ENCODE measurements at regions not wholly inside any gene's neighbourhood (a gene's known extent, or its start where the extent isn't known, plus 50 kb on each side); places are given as distances from the start of the nearest gene placed in this dataset.

- in situ Hi-C loops (cut with MboI): no loop called here
- ChIA-PET CTCF (no interaction called here), RAD21 (ENCODE audit: unreplicated experiment) (no interaction called here), SMC1A (ENCODE audit: uncharacterized antibody, unreplicated experiment) (no interaction called here), POLR2A (no interaction called here)
- Histone ChIP-seq H4K20me1 (ENCODE audit: control insufficient read depth, insufficient read depth) (no peaks in the 10 kb centered on the region), H3K9me3 (replicated peaks; ENCODE audit: control insufficient read depth, insufficient read depth, low read length) (no peaks in the 10 kb centered on the region), H3K4me1 (ENCODE audit: control insufficient read depth, insufficient read depth, low read length) (no peaks in the 10 kb centered on the region), H3K27ac (ENCODE audit: control insufficient read depth, insufficient read depth) (no peak overlapping the region), H3K4me3 (no peak overlapping the region), H3K79me2 (ENCODE audit: control insufficient read depth, insufficient read depth, low read length) (no peaks in the 10 kb centered on the region), H3K27me3 (replicated peaks in 1 of 2; ENCODE audit: control insufficient read depth in 2 of 2, insufficient read depth in 2 of 2, low read length in 1 of 2) (0 out of 4 replicates have a peak, but pooled peaks cover 0 to 1% of the 10 kb centered on the region in 2 experiments), H3K36me3 (ENCODE audit: control insufficient read depth in 2 of 2, insufficient read depth in 2 of 2, low read length in 1 of 2) (no peaks in the 10 kb centered on the region), H2AFZ (ENCODE audit: control insufficient read depth, low read depth, low read length) (no peak overlapping the region), H3K9ac (ENCODE audit: control insufficient read depth, insufficient read depth, low read length) (no peak overlapping the region), H3K4me2 (ENCODE audit: control insufficient read depth, insufficient read depth) (no peak overlapping the region)
- ATAC-seq (no peak), FAIRE-seq (no peak), DNase-seq (ENCODE audit: low read depth, low spot score) (no peak)
- intact Hi-C loops (cut with micrococcal nuclease; ENCODE audit: unreplicated experiment): no loop called here
- BruUV-seq (replicated peaks): no TSS peak
- WGBS (ENCODE audit: insufficient coverage, insufficient replicate concordance, low lambda C conversion rate, missing lambda C conversion rate): 31% methylated on average over 13 of the region's 13 CpGs
- no peak for TF ChIP-seq SREBF1 (IDR thresholded peaks at IDR 0.05; ENCODE audit: low read length)
- no peak for TF ChIP-seq CHD4 (IDR thresholded peaks at IDR 0.05)
- no peak for TF ChIP-seq CHD2 (IDR thresholded peaks at IDR 0.05; ENCODE audit: borderline replicate concordance, low read depth, low read length)
- TF ChIP-seq ZNF384 (IDR thresholded peaks at IDR 0.05; ENCODE audit: borderline replicate concordance, low read depth, low read length): no peak
- TF ChIP-seq POLR2AphosphoS5 (IDR thresholded peaks at IDR 0.05; ENCODE audit: low read length): no peak
- no peak for TF ChIP-seq CBFB (IDR thresholded peaks at IDR 0.05; ENCODE audit: low read depth)
- TF ChIP-seq RBBP5 (conservative IDR thresholded peaks at IDR 0.05): no peak
- TF ChIP-seq SKIL (IDR thresholded peaks at IDR 0.05; ENCODE audit: low read depth, poor library complexity, severe bottlenecking): no peak
- TF ChIP-seq CEBPB (IDR thresholded peaks at IDR 0.05; ENCODE audit: borderline replicate concordance in 1 of 2, low read depth in 2 of 2, low read length in 2 of 2): no peak
- TF ChIP-seq HSF1 (IDR thresholded peaks at IDR 0.05; ENCODE audit: low read depth, low read length): no peak
These were observed 68.8 kb downstream of the RTL6 start for GRCh38 chr22:44428941-44429830.

Data from GM12878 (cell line).